Vagina (tissue), 2 donors: ENCODE measurements at regions not wholly inside any gene's neighbourhood (a gene's known extent, or its start where the extent isn't known, plus 50 kb on each side); places are given as distances from the start of the nearest gene placed in this dataset.

ENCODE experiments used
- DNase-seq, 2 donors: peaks; one replicate each; pipeline ENCODE4 v3.0.0-alpha.2; 2017; ENCODE audit errors: extremely low spot score in 2 of 2
- H3K27ac ChIP-seq: fragments of 200-600 bp; sonication (generic); one replicate; pipeline ENCODE4 v1.5.1; 2019
- H3K27me3 ChIP-seq: fragments of 200-600 bp; sonication (generic); one replicate; pipeline ENCODE4 v1.5.1; 2019
- H3K36me3 ChIP-seq, 2 donors: fragments of 200-600 bp; sonication (generic); one replicate each; pipeline ENCODE4 v1.5.1; 2017 to 2019
- H3K4me1 ChIP-seq: fragments of 200-600 bp; sonication (generic); one replicate; pipeline ENCODE4 v1.5.1; 2019
- H3K4me3 ChIP-seq, 2 donors: fragments of 200-600 bp; sonication (generic); 1 replicate in 1 of 2; 2 replicates in 1 of 2; pipeline ENCODE4 v1.5.1; 2016 to 2019
- H3K9me3 ChIP-seq: fragments of 200-600 bp; sonication (generic); one replicate; pipeline ENCODE4 v1.5.1; 2019
- POLR2A ChIP-seq, 2 donors: fragments of 450-650 bp; IDR thresholded peaks; one replicate each; pipeline ENCODE4 v1.6.1; 2017; ENCODE audit warnings: antibody characterized with exemption in 2 of 2, mild to moderate bottlenecking in 2 of 2, moderate library complexity in 2 of 2
- POLR2AphosphoS5 ChIP-seq, 2 donors: sonication (generic); formaldehyde crosslinking; IDR thresholded peaks; one replicate each; pipeline ENCODE4 v1.9.0; 2017; ENCODE audit warnings: antibody characterized with exemption in 2 of 2, mild to moderate bottlenecking in 2 of 2, low read depth in 1 of 2; ENCODE audit not compliant: insufficient read depth in 1 of 2
- intact Hi-C: fragments of 100-400 bp; cut with DNase I; formaldehyde crosslinking; loops from one replicate; pipeline ENCODE4 v1.15.1; 2023
- TF ChIP-seq, protein P1 (sequence below), 3 experiments: fragments of 450-650 bp in 2 of 3; fragments of 200-600 bp in 1 of 3; sonication (generic) in 1 of 3; IDR thresholded peaks; one replicate each; pipeline ENCODE4 v1.5.1; 2017 to 2019; ENCODE audit warnings: antibody characterized with exemption in 3 of 3, mild to moderate bottlenecking in 2 of 3, moderate library complexity in 2 of 3

- Histone ChIP-seq H3K4me1 (no peaks in the 10 kb centered on the region), H3K27ac (no peak overlapping the region), H3K27me3 (no peaks in the 10 kb centered on the region), H3K9me3 (no peaks in the 10 kb centered on the region), H3K4me3 (no peak overlapping the region), H3K36me3 (no peaks in the 10 kb centered on the region)
- DNase-seq = no peak
- intact Hi-C loops = no loop called here
- TF ChIP-seq POLR2A (IDR thresholded peaks at IDR 0.05) (no peak), POLR2AphosphoS5 (IDR thresholded peaks at IDR 0.05; ENCODE audit: insufficient read depth in 1 of 2, low read depth in 1 of 2) (no peak)
- TF ChIP-seq, protein P1, sequence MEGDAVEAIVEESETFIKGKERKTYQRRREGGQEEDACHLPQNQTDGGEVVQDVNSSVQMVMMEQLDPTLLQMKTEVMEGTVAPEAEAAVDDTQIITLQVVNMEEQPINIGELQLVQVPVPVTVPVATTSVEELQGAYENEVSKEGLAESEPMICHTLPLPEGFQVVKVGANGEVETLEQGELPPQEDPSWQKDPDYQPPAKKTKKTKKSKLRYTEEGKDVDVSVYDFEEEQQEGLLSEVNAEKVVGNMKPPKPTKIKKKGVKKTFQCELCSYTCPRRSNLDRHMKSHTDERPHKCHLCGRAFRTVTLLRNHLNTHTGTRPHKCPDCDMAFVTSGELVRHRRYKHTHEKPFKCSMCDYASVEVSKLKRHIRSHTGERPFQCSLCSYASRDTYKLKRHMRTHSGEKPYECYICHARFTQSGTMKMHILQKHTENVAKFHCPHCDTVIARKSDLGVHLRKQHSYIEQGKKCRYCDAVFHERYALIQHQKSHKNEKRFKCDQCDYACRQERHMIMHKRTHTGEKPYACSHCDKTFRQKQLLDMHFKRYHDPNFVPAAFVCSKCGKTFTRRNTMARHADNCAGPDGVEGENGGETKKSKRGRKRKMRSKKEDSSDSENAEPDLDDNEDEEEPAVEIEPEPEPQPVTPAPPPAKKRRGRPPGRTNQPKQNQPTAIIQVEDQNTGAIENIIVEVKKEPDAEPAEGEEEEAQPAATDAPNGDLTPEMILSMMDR (IDR thresholded peaks at IDR 0.05) = no peak
Measured at GRCh38 chr22:49662681-49663080, 165.0 kb downstream of the BRD1 start.

DNA sequence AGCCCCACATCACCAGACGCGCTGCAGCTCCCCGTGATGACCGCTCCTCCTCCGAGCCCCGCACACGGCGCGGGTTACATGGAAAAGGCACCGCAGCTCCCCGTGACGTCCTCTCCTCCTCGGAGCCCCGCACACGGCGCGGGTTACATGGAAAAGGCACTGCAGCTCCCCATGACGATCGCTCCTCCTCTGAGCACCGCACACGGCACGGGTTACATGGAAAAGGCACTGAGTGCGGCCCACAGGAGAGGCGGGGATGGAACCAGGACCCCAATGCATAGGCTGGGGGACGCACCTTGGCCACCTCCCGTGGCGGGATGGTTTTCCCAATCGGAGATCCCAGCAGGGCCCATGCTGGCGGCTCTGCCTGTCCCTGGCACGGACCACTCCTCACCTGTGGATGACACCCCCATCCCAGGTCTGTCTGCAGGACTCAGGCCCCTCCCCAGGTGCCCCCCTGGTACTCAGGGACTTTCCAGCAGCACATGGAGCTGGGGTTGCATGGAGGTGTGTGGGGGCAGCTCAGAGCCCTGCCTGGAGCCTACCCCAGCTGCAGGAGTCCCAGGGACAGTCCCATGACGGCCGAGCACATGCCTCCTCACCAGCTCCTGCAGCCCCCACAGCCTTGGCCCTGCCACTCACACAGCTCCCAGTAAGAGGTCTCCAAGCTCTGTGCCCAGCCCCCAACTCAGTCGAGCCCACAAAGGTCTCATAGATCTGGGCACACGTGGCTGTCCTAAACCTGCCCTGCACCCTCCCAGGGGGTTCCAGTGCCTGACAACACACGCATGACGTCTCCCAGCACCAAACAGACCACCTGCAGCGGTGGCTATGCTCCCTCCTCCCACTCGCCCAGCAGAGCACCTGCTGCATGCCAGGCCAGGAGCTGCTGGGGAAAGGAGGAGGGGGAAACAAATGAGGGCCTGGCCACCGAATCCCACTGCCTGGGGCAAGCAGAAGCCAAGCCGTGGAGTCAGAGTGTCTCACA, 166.6 kb downstream of the BRD1 start:
- H3K27ac ChIP-seq = no peak overlapping the region
- no peak for DNase-seq
- H3K27me3 ChIP-seq = no peaks in the 10 kb centered on the region
- TF ChIP-seq, protein P1 (IDR thresholded peaks at IDR 0.05) = no peak
- TF ChIP-seq POLR2AphosphoS5 (IDR thresholded peaks at IDR 0.05; ENCODE audit: insufficient read depth in 1 of 2, low read depth in 1 of 2) (no peak), POLR2A (IDR thresholded peaks at IDR 0.05) (no peak)
- no peaks in the 10 kb centered on the region for H3K36me3 ChIP-seq
- no peaks in the 10 kb centered on the region for H3K4me1 ChIP-seq
- H3K4me3 ChIP-seq = no peak overlapping the region
- intact Hi-C loops = no loop called here
- H3K9me3 ChIP-seq = no peaks in the 10 kb centered on the region

- no peaks in the 10 kb centered on the region for H3K4me1 ChIP-seq
- TF ChIP-seq POLR2AphosphoS5 (IDR thresholded peaks at IDR 0.05; ENCODE audit: insufficient read depth in 1 of 2, low read depth in 1 of 2) = no peak
- no peak overlapping the region for H3K4me3 ChIP-seq
- DNase-seq = no peak
- H3K36me3 ChIP-seq = no peaks in the 10 kb centered on the region
- intact Hi-C loops = no loop called here
- no peaks in the 10 kb centered on the region for H3K9me3 ChIP-seq
- H3K27ac ChIP-seq = no peak overlapping the region
- no peaks in the 10 kb centered on the region for H3K27me3 ChIP-seq
Measured at GRCh38 chr22:49660321-49660720, 167.4 kb downstream of the BRD1 start.

GRCh38 chr22:49659924-49660315, 167.8 kb downstream of the BRD1 start:
- TF ChIP-seq POLR2AphosphoS5 (IDR thresholded peaks at IDR 0.05; ENCODE audit: insufficient read depth in 1 of 2, low read depth in 1 of 2) = no peak
- no peak for TF ChIP-seq POLR2A (IDR thresholded peaks at IDR 0.05)
- TF ChIP-seq, protein P1 (IDR thresholded peaks at IDR 0.05) = no peak
- no peaks in the 10 kb centered on the region for H3K36me3 ChIP-seq
- DNase-seq = no peak
- H3K4me3 ChIP-seq = no peak overlapping the region
- H3K9me3 ChIP-seq = no peaks in the 10 kb centered on the region
- intact Hi-C loops = no loop called here
- H3K27me3 ChIP-seq = no peaks in the 10 kb centered on the region
- H3K4me1 ChIP-seq = no peaks in the 10 kb centered on the region
- H3K27ac ChIP-seq = no peak overlapping the region

DNA sequence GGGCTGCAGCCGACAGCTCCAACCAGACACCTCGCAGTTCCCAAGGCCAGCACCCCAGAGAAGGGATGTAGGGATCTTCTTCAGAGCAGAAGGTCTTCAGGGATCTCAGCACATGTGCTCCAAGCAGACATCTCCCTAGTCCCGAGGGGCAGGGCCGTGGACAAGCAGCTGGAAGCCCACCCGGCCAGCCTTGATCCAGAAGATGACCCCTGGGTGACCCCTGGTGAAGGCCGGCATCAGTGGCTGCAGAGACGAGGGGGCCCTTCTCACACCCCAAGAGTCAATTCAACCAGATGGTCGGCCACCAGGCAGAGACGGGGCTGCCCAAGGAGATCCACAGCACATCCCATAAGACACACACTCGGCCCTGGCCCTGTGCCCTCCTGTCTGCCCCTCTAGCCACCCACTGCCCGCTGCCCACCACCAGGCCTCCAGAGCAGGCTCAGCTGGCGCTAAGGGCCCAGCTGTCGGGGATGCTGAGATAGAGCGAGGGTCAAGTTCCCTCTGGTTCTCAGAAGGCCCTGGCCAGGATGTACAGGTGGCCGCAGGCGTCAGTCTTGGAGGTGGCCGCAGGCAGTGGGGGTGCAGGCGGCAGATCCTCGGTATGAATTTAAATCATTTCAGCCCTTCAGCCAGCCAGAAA, 168.3 kb downstream of the BRD1 start:
- H3K36me3 ChIP-seq = no peaks in the 10 kb centered on the region
- DNase-seq = no peak
- no peaks in the 10 kb centered on the region for H3K27me3 ChIP-seq
- intact Hi-C loops = no loop called here
- no peak overlapping the region for H3K4me3 ChIP-seq
- H3K27ac ChIP-seq = no peak overlapping the region
- TF ChIP-seq POLR2A (IDR thresholded peaks at IDR 0.05) (no peak), POLR2AphosphoS5 (IDR thresholded peaks at IDR 0.05; ENCODE audit: insufficient read depth in 1 of 2, low read depth in 1 of 2) (no peak)
- TF ChIP-seq, protein P1 (IDR thresholded peaks at IDR 0.05) = no peak
- H3K4me1 ChIP-seq = no peaks in the 10 kb centered on the region
- no peaks in the 10 kb centered on the region for H3K9me3 ChIP-seq
